ENCODE measurements at regions not wholly inside any gene's neighbourhood (a gene's known extent, or its start where the extent isn't known, plus 50 kb on each side); places are given as distances from the start of the nearest gene placed in this dataset.

DNA sequence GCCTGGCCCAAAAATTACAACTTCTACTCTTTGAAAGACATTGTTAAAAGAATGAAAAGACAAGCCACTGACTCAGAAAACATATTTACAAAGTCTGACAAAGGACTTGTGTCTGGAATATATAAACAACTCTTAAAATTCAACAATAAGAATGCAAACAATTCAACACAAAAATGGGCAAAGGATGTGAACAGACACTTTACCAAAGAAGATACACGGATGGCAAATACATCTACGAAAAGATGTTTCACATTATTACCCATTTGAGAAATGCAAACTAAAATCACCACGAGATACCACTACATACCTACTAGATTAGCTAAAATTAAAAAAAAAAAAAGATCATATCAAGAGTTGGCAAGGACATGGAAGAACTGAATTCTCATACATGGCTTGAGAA is 80.8 kb upstream of the METRNL start:
- Histone ChIP-seq H3K36me3 (no peaks in the 10 kb centered on the region), H3K27ac (no peak overlapping the region), H3K27me3 (no peaks in the 10 kb centered on the region), H3K4me1 (no peaks in the 10 kb centered on the region), H3K9me3 (peaks cover 0 to 11% of the 10 kb centered on the region in 2 donors), H3K4me3 (no peak overlapping the region)
- intact Hi-C loops (cut with DNase I; ENCODE audit: low total_unique reads) = no loop called here
- TF ChIP-seq, protein P1, sequence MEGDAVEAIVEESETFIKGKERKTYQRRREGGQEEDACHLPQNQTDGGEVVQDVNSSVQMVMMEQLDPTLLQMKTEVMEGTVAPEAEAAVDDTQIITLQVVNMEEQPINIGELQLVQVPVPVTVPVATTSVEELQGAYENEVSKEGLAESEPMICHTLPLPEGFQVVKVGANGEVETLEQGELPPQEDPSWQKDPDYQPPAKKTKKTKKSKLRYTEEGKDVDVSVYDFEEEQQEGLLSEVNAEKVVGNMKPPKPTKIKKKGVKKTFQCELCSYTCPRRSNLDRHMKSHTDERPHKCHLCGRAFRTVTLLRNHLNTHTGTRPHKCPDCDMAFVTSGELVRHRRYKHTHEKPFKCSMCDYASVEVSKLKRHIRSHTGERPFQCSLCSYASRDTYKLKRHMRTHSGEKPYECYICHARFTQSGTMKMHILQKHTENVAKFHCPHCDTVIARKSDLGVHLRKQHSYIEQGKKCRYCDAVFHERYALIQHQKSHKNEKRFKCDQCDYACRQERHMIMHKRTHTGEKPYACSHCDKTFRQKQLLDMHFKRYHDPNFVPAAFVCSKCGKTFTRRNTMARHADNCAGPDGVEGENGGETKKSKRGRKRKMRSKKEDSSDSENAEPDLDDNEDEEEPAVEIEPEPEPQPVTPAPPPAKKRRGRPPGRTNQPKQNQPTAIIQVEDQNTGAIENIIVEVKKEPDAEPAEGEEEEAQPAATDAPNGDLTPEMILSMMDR (IDR thresholded peaks at IDR 0.05) = no peak
- TF ChIP-seq POLR2A (IDR thresholded peaks at IDR 0.05) = no peak
- no peak for DNase-seq

DNA sequence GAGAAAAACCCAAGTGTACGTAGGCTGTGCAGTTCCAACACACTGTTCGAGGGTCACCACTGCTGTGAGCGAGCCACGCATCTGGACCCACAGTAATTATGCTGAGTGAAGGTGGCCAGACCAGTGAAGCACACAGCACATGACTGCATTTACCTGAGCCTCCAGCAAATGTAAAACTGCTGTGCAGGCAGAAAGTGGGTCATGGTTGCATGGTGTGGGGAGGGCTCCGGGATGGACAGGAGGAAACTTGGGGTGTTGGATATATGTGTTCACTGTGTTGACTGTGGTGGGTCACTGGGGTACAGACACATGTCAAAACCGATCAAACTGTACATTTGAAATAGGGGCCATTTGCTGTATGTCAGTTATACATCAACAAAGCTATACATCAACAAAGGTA is 78.7 kb upstream of the METRNL start:
- H3K27ac ChIP-seq = no peak overlapping the region
- H3K27me3 ChIP-seq = no peaks in the 10 kb centered on the region
- no peak overlapping the region for H3K4me3 ChIP-seq
- peaks cover 0 to 7% of the 10 kb centered on the region in 2 donors for H3K9me3 ChIP-seq
- H3K36me3 ChIP-seq = no peaks in the 10 kb centered on the region
- no peak for DNase-seq
- no peak for TF ChIP-seq POLR2A (IDR thresholded peaks at IDR 0.05)
- TF ChIP-seq, protein P1 (IDR thresholded peaks at IDR 0.05) = no peak
- intact Hi-C loops (cut with DNase I; ENCODE audit: low total_unique reads) = no loop called here
- no peaks in the 10 kb centered on the region for H3K4me1 ChIP-seq

DNA sequence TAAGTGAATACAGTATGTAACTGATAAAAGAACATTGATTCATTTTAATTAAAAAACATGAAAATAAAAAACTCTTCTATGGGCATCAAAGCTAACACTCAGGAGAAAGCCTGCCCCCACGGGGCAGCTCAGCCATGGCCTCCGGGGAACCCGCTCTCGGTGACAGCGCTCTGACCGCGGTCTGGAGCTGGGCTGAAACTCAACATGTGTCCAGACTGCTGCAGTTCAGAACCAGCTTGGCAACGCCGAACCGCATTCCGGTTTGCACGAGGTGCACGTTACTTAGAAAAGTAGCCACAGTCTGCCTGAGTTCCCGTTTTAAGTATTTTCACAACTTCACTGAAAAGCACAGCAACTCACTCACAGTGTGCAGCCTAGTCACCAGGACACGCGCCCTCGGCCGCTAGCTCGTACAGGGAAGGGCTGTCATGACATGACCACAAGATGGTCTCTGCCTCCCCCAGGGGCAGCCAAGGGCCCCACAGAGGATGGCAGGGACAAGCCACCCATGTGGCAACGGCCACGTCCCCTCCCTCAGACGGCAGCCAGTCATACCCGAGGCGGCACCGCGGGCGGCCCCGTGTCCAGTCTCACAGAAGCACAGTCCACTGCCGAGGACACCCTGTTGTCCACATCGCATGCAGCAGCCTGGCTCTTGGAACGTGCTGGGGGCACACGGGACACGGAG is 77.1 kb upstream of the METRNL start:
- TF ChIP-seq, protein P1 (IDR thresholded peaks at IDR 0.05) = no peak
- TF ChIP-seq POLR2A (IDR thresholded peaks at IDR 0.05) = no peak
- Histone ChIP-seq H3K36me3 (no peaks in the 10 kb centered on the region), H3K27ac (no peak overlapping the region), H3K27me3 (no peaks in the 10 kb centered on the region), H3K9me3 (peaks cover 0 to 7% of the 10 kb centered on the region in 2 donors), H3K4me3 (no peak overlapping the region), H3K4me1 (no peaks in the 10 kb centered on the region)
- DNase-seq = no peak
- intact Hi-C loops (cut with DNase I; ENCODE audit: low total_unique reads) = no loop called here

DNA sequence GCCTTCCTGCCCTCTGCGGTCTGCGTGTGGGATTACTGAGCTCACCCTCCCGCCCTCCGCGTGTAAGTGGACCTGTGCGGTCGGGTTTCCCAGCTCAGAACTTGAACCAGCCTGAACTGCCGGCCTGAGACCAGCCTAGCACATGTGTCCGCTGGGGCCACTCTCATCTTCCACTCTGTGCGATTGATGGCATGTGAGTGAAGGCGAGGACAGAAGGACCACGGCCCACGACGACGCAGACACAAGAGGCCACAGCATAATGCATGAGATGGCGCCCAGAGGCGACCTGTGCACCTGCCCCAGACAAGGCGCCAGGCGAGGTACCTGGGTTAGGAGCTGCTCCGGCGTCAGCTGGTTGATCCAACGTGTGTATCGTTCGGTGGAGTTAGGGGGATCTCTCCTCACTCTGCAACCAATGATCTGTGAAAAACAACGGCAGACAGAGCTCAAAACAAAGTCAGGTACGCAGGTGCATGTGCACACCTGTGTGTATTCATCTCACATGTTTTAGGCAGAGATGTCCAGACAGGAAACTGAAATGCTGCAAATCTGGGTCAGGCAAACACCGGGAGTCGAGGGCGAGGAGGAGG is 74.5 kb upstream of the METRNL start:
- TF ChIP-seq, protein P1 (IDR thresholded peaks at IDR 0.05) = no peak
- TF ChIP-seq POLR2A (IDR thresholded peaks at IDR 0.05) = no peak
- no peaks in the 10 kb centered on the region for H3K27me3 ChIP-seq
- H3K4me1 ChIP-seq = no peaks in the 10 kb centered on the region
- no peaks in the 10 kb centered on the region for H3K36me3 ChIP-seq
- H3K9me3 ChIP-seq = no peaks in the 10 kb centered on the region
- no peak for DNase-seq
- intact Hi-C loops (cut with DNase I; ENCODE audit: low total_unique reads) = no loop called here
- no peak overlapping the region for H3K4me3 ChIP-seq
- no peak overlapping the region for H3K27ac ChIP-seq

DNA sequence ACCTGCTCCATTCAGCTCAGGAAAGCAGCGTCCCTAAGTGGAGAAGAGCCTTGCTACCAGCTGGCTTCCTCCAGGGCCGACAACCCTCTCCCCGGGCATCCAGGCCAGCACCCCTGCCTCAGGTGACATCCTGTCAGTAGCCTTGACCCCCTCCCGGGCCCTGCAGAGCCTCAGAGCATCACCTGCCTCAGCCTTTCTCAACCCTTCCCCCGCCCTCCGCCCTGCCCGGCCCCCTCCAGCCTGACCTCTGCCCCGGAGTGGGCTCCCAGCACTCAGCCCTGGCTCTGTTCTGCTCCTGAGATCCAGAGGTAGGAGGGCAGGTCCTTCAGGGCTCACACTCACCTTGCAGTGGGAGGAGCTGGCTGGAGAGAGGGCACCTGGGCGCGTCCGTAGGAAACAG is 73.8 kb upstream of the METRNL start:
- intact Hi-C loops (cut with DNase I; ENCODE audit: low total_unique reads) = no loop called here
- TF ChIP-seq, protein P1 (IDR thresholded peaks at IDR 0.05) = no peak
- no peak for TF ChIP-seq POLR2A (IDR thresholded peaks at IDR 0.05)
- no peaks in the 10 kb centered on the region for H3K36me3 ChIP-seq

More for the DNA sequence above, 73.8 kb upstream of the METRNL start:
- Histone ChIP-seq H3K27ac (no peak overlapping the region), H3K4me3 (no peak overlapping the region), H3K9me3 (no peaks in the 10 kb centered on the region), H3K27me3 (no peaks in the 10 kb centered on the region), H3K4me1 (no peaks in the 10 kb centered on the region)
- DNase-seq = no peak
